Loucy (cell line): ENCODE measurements at regions not wholly inside any gene's neighbourhood (a gene's known extent, or its start where the extent isn't known, plus 50 kb on each side); places are given as distances from the start of the nearest gene placed in this dataset.
"Not testable (repeated sequence)": the region's sequence is repeated elsewhere in the genome, so short reads cannot be mapped to it uniquely, and the experiment has no call there.

Experiments used
- CTCF ChIP-seq: fragments of 200-600 bp; sonication (generic); conservative IDR thresholded peaks from 2 replicates; pipeline ENCODE4 v1.5.1; 2014; ENCODE audit warnings: mild to moderate bottlenecking, antibody characterized with exemption, low read length
- EZH2phosphoT487 ChIP-seq: fragments of 200-600 bp; IDR thresholded peaks from 2 replicates; pipeline ENCODE4 v1.6.1; 2018; ENCODE audit warnings: antibody characterized with exemption, mild to moderate bottlenecking, moderate library complexity, borderline replicate concordance

- TF ChIP-seq CTCF, EZH2phosphoT487: not testable (repeated sequence)
Measured at GRCh38 chr15:20235728-20236127, 305.9 kb downstream of the GOLGA6L6 start.
